CD8-positive, alpha-beta memory T cell (primary cell): ENCODE measurements at regions not wholly inside any gene's neighbourhood (a gene's known extent, or its start where the extent isn't known, plus 50 kb on each side); places are given as distances from the start of the nearest gene placed in this dataset.

Source experiments
- CTCF ChIA-PET: fragments of 350-600 bp; sonication (Branson Sonifier 250); formaldehyde crosslinking; loops from one replicate; lab custom pipeline; 2021; ENCODE audit warnings: antibody characterized with exemption; lab: Charles Lee
- POLR2A ChIA-PET: fragments of 350-600 bp; sonication (Branson Sonifier 250); formaldehyde crosslinking; loops from one replicate; lab custom pipeline; 2021; ENCODE audit warnings: antibody characterized with exemption; lab: Charles Lee
- DNase-seq, 5 donors: peaks; one replicate each; pipeline versions ENCODE4 v3.0.0 to v3.0.0-alpha.2; 2020 to 2022; ENCODE audit warnings: mixed read lengths in 1 of 5
- H3K27ac ChIP-seq: one replicate; pipeline ENCODE4 v1.7.0; 2013; ENCODE audit warnings: low read depth, mild to moderate bottlenecking, low read length, moderate library complexity
- H3K27me3 ChIP-seq: 2 replicates; pipeline ENCODE4 v1.7.0; 2013; ENCODE audit warnings: low read length, mild to moderate bottlenecking; ENCODE audit not compliant: insufficient read depth, poor library complexity, severe bottlenecking
- H3K36me3 ChIP-seq: 2 replicates; pipeline ENCODE4 v1.7.0; 2013; ENCODE audit warnings: mild to moderate bottlenecking, low read length, moderate library complexity; ENCODE audit not compliant: insufficient read depth
- H3K4me1 ChIP-seq: 2 replicates; pipeline ENCODE4 v1.7.0; 2013; ENCODE audit warnings: mild to moderate bottlenecking, low read length, moderate library complexity; ENCODE audit not compliant: insufficient read depth
- H3K4me3 ChIP-seq: 2 replicates; pipeline ENCODE4 v1.7.0; 2013; ENCODE audit warnings: mild to moderate bottlenecking, low read length
- H3K9me3 ChIP-seq: 2 replicates; pipeline ENCODE4 v1.7.0; 2013; ENCODE audit warnings: mild to moderate bottlenecking, low read length
- H3K27ac Mint-ChIP-seq, 8 donors: one replicate each; pipeline ENCODE4 v1.8.0; 2020 to 2021; ENCODE audit warnings: mixed read lengths in 8 of 8, mild to moderate bottlenecking in 6 of 8, inconsistent platforms in 3 of 8, moderate library complexity in 3 of 8
- H3K27me3 Mint-ChIP-seq, 2 donors: one replicate each; pipeline ENCODE4 v1.8.0; 2020 to 2021; ENCODE audit warnings: mixed read lengths in 2 of 2, mild to moderate bottlenecking in 1 of 2, moderate library complexity in 1 of 2
- H3K36me3 Mint-ChIP-seq, 3 donors: one replicate each; pipeline ENCODE4 v1.8.0; 2020 to 2021; ENCODE audit warnings: mixed read lengths in 3 of 3, inconsistent platforms in 1 of 3, mild to moderate bottlenecking in 1 of 3
- H3K4me1 Mint-ChIP-seq, 3 donors: one replicate each; pipeline ENCODE4 v1.8.0; 2020 to 2021; ENCODE audit warnings: mixed read lengths in 3 of 3, inconsistent platforms in 1 of 3, mild to moderate bottlenecking in 1 of 3
- H3K4me3 Mint-ChIP-seq, 7 donors: one replicate each; pipeline ENCODE4 v1.8.0; 2020 to 2021; ENCODE audit warnings: mixed read lengths in 7 of 7, mild to moderate bottlenecking in 6 of 7, moderate library complexity in 4 of 7, inconsistent platforms in 2 of 7
- H3K9me3 Mint-ChIP-seq, 5 donors: one replicate each; pipeline ENCODE4 v1.8.0; 2020 to 2022; ENCODE audit warnings: mixed read lengths in 5 of 5, mild to moderate bottlenecking in 3 of 5, moderate library complexity in 2 of 5, inconsistent platforms in 1 of 5

GRCh38 chr5:117424559-117424958, 849.9 kb upstream of the SEMA6A start:
- Mint-ChIP-seq H3K27ac (no peak overlapping the region), H3K36me3 (no peaks in the 10 kb centered on the region), H3K4me3 (no peak overlapping the region), H3K9me3 (peaks cover 3 to 22% (median 13%) of the 10 kb centered on the region in 5 donors), H3K4me1 (no peaks in the 10 kb centered on the region), H3K27me3 (no peaks in the 10 kb centered on the region)
- POLR2A ChIA-PET, result no interaction called here
- Histone ChIP-seq H3K4me1 (no peaks in the 10 kb centered on the region), H3K4me3 (no peak overlapping the region), H3K27me3 (no peaks in the 10 kb centered on the region), H3K36me3 (no peaks in the 10 kb centered on the region), H3K9me3 (no peaks in the 10 kb centered on the region), H3K27ac (no peak overlapping the region)
- CTCF ChIA-PET, result no interaction called here
- no peak for DNase-seq

- Histone ChIP-seq H3K27me3 (no peaks in the 10 kb centered on the region), H3K4me1 (no peaks in the 10 kb centered on the region), H3K36me3 (no peaks in the 10 kb centered on the region), H3K9me3 (no peaks in the 10 kb centered on the region), H3K4me3 (no peak overlapping the region), H3K27ac (no peak overlapping the region)
- peaks cover 5 to 26% (median 7%) of the 10 kb centered on the region in 5 donors for H3K9me3 Mint-ChIP-seq
- no peaks in the 10 kb centered on the region for H3K27me3 Mint-ChIP-seq
- no peaks in the 10 kb centered on the region for H3K36me3 Mint-ChIP-seq
- no peak overlapping the region for H3K4me3 Mint-ChIP-seq
- no peaks in the 10 kb centered on the region for H3K4me1 Mint-ChIP-seq
- no peak for DNase-seq
- POLR2A ChIA-PET, result no interaction called here
- no peak overlapping the region for H3K27ac Mint-ChIP-seq
- CTCF ChIA-PET, result no interaction called here
Measured at GRCh38 chr5:117417501-117417900, 842.9 kb upstream of the SEMA6A start.

GRCh38 chr5:117414926-117415325, 840.3 kb upstream of the SEMA6A start:
- ChIA-PET CTCF (no interaction called here), POLR2A (no interaction called here)
- Histone ChIP-seq H3K27me3 (no peaks in the 10 kb centered on the region), H3K36me3 (no peaks in the 10 kb centered on the region), H3K27ac (no peak overlapping the region), H3K9me3 (no peaks in the 10 kb centered on the region), H3K4me1 (no peaks in the 10 kb centered on the region), H3K4me3 (no peak overlapping the region)
- no peak for DNase-seq
- H3K36me3 Mint-ChIP-seq, result no peaks in the 10 kb centered on the region
- H3K9me3 Mint-ChIP-seq, result peaks cover 0 to 12% (median 2%) of the 10 kb centered on the region in 5 donors
- no peaks in the 10 kb centered on the region for H3K4me1 Mint-ChIP-seq
- no peaks in the 10 kb centered on the region for H3K27me3 Mint-ChIP-seq
- no peak overlapping the region for H3K4me3 Mint-ChIP-seq
- no peak overlapping the region for H3K27ac Mint-ChIP-seq

GRCh38 chr5:117411701-117412100, 837.1 kb upstream of the SEMA6A start:
- Histone ChIP-seq H3K27me3 (no peaks in the 10 kb centered on the region), H3K4me1 (no peaks in the 10 kb centered on the region), H3K4me3 (no peak overlapping the region), H3K27ac (no peak overlapping the region), H3K9me3 (no peaks in the 10 kb centered on the region), H3K36me3 (no peaks in the 10 kb centered on the region)
- H3K9me3 Mint-ChIP-seq, result peaks cover 2 to 7% (median 4%) of the 10 kb centered on the region in 5 donors
- no peaks in the 10 kb centered on the region for H3K27me3 Mint-ChIP-seq
- H3K4me3 Mint-ChIP-seq, result no peak overlapping the region
- no peak for DNase-seq
- CTCF ChIA-PET, result no interaction called here
- H3K4me1 Mint-ChIP-seq, result no peaks in the 10 kb centered on the region
- POLR2A ChIA-PET, result no interaction called here
- no peak overlapping the region for H3K27ac Mint-ChIP-seq
- no peaks in the 10 kb centered on the region for H3K36me3 Mint-ChIP-seq

GRCh38 chr5:117405197-117405596, 830.6 kb upstream of the SEMA6A start:
- Mint-ChIP-seq H3K36me3 (no peaks in the 10 kb centered on the region), H3K27ac (no peak overlapping the region), H3K27me3 (no peaks in the 10 kb centered on the region), H3K4me3 (no peak overlapping the region), H3K9me3 (peaks cover 0 to 9% (median 6%) of the 10 kb centered on the region in 5 donors), H3K4me1 (no peaks in the 10 kb centered on the region)
- no peaks in the 10 kb centered on the region for H3K4me1 ChIP-seq
- no peaks in the 10 kb centered on the region for H3K36me3 ChIP-seq
- no peak overlapping the region for H3K27ac ChIP-seq
- ChIA-PET CTCF (no interaction called here), POLR2A (no interaction called here)
- H3K9me3 ChIP-seq, result no peaks in the 10 kb centered on the region
- no peak for DNase-seq
- H3K4me3 ChIP-seq, result no peak overlapping the region
- no peaks in the 10 kb centered on the region for H3K27me3 ChIP-seq

GRCh38 chr5:117394506-117395157, 820.0 kb upstream of the SEMA6A start:
- Mint-ChIP-seq H3K27me3 (no peaks in the 10 kb centered on the region), H3K4me1 (no peaks in the 10 kb centered on the region), H3K9me3 (peaks cover 0 to 20% (median 5%) of the 10 kb centered on the region in 5 donors), H3K27ac (no peak overlapping the region), H3K36me3 (no peaks in the 10 kb centered on the region), H3K4me3 (no peak overlapping the region)
- Histone ChIP-seq H3K27ac (no peak overlapping the region), H3K4me3 (no peak overlapping the region), H3K9me3 (no peaks in the 10 kb centered on the region), H3K27me3 (no peaks in the 10 kb centered on the region), H3K36me3 (no peaks in the 10 kb centered on the region), H3K4me1 (no peaks in the 10 kb centered on the region)
- POLR2A ChIA-PET, result no interaction called here
- CTCF ChIA-PET, result no interaction called here
- DNase-seq, result no peak

- Mint-ChIP-seq H3K9me3 (peaks cover 0 to 18% (median 5%) of the 10 kb centered on the region in 5 donors), H3K27ac (no peak overlapping the region), H3K36me3 (no peaks in the 10 kb centered on the region), H3K4me1 (no peaks in the 10 kb centered on the region), H3K27me3 (no peaks in the 10 kb centered on the region), H3K4me3 (no peak overlapping the region)
- Histone ChIP-seq H3K9me3 (no peaks in the 10 kb centered on the region), H3K36me3 (no peaks in the 10 kb centered on the region), H3K4me1 (no peaks in the 10 kb centered on the region), H3K27me3 (no peaks in the 10 kb centered on the region), H3K27ac (no peak overlapping the region), H3K4me3 (no peak overlapping the region)
- ChIA-PET POLR2A (no interaction called here), CTCF (no interaction called here)
- DNase-seq, result no peak
Measured at GRCh38 chr5:117393125-117393524, 818.5 kb upstream of the SEMA6A start.

- H3K4me3 Mint-ChIP-seq, result no peak overlapping the region
Measured at GRCh38 chr5:117380316-117380715, 805.7 kb upstream of the SEMA6A start.

More at GRCh38 chr5:117380316-117380715, 805.7 kb upstream of the SEMA6A start:
- H3K9me3 ChIP-seq, result no peaks in the 10 kb centered on the region
- Mint-ChIP-seq H3K27ac (no peak overlapping the region), H3K9me3 (peaks cover 1 to 9% (median 4%) of the 10 kb centered on the region in 5 donors), H3K27me3 (no peaks in the 10 kb centered on the region), H3K4me1 (no peaks in the 10 kb centered on the region), H3K36me3 (no peaks in the 10 kb centered on the region)
- no peak overlapping the region for H3K4me3 ChIP-seq
- no peak overlapping the region for H3K27ac ChIP-seq
- ChIA-PET POLR2A (no interaction called here), CTCF (no interaction called here)
- no peaks in the 10 kb centered on the region for H3K36me3 ChIP-seq
- no peaks in the 10 kb centered on the region for H3K27me3 ChIP-seq
- DNase-seq, result no peak
- H3K4me1 ChIP-seq, result no peaks in the 10 kb centered on the region
